Breast epithelium (tissue), 3 donors: ENCODE measurements at regions not wholly inside any gene's neighbourhood (a gene's known extent, or its start where the extent isn't known, plus 50 kb on each side); places are given as distances from the start of the nearest gene placed in this dataset.

ENCODE experiments used
- CTCF ChIP-seq, 3 donors: fragments of 450-650 bp; IDR thresholded peaks; one replicate each; pipeline ENCODE4 v1.5.1; 2016 to 2017; ENCODE audit warnings: antibody characterized with exemption in 3 of 3, mild to moderate bottlenecking in 3 of 3, moderate library complexity in 3 of 3
- POLR2AphosphoS5 ChIP-seq, 3 donors: sonication (generic); formaldehyde crosslinking; IDR thresholded peaks; one replicate each; pipeline ENCODE4 v1.6.1; 2017; ENCODE audit warnings: antibody characterized with exemption in 3 of 3

DNA sequence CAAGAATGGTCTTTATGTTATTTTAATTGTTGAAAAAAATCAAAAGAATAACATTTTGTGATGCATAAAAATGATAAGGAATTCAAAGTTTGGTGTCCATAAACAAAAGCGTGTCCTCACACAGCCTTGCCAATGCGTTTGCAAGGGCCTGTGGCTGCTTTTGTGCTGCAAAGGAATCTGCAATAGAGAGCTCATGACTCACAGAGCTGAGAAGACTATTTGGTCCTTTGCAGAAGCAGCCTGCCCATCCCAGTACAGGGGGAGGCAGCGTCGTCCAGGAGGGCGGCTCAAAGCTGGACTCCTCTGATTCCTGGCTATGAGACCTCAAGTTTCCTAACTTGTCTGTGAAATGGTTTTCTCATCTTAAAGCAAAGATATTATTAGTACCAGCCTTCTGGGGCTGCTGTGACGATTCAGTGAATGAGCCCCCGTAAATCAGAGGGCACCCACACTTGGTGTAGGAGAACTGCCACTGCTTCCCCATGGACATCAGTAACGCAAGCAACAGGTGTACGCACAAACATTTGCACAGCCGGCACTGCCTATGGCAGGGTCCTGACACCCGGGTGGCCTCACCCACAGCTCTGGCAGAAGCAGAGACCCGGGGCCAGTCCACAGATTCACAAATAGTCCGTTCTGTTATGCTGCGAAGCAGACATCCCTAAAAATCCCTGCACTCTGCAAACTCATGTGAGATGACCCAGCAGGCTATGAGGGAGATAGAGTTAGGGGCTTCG, 70.6 kb upstream of the ASAP2 start:
- TF ChIP-seq CTCF (IDR thresholded peaks at IDR 0.05) (no peak), POLR2AphosphoS5 (IDR thresholded peaks at IDR 0.05) (no peak)
